ENCODE measurements at regions not wholly inside any gene's neighbourhood (a gene's known extent, or its start where the extent isn't known, plus 50 kb on each side); places are given as distances from the start of the nearest gene placed in this dataset.
A peak's percentile ranks its signal among the peaks of the same experiment; 100 is the strongest.

DNA sequence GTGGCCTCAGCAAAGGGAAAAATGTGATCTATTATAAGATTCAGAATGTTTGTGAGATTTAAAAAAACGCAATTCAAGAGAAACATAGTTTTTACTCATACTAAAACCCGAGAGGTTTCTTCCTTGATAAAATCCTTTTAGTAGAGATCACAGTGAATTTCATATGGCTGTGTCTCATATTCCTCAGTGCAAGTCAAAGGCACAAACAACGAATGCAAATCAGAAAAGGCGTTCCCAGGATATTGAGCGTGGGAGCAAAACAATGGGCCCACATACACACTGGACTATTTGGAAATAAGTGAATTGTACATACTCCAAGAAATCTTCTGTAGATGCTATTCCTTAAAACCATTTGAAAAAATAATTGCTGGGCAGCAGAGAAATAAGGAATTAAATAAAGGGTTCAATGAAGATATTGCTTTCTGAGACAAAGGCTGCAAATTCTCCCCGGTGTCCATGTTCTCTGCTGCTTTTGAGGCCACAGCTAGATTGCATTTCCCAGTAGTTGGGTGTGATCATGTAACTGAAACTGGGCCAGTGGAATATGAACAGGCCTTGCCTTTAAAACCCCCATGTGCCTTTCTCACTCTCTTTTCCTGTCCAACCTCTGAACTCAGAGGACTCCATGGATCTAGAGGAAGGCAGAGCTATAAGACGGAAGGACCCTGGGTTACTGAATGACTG lies 144.6 kb upstream of the TBL1XR1 start:
- DNase-seq (no peak), ATAC-seq (no peak)
- no peak for TF ChIP-seq POLR2A (IDR thresholded peaks at IDR 0.05)
- TF ChIP-seq, protein P1, sequence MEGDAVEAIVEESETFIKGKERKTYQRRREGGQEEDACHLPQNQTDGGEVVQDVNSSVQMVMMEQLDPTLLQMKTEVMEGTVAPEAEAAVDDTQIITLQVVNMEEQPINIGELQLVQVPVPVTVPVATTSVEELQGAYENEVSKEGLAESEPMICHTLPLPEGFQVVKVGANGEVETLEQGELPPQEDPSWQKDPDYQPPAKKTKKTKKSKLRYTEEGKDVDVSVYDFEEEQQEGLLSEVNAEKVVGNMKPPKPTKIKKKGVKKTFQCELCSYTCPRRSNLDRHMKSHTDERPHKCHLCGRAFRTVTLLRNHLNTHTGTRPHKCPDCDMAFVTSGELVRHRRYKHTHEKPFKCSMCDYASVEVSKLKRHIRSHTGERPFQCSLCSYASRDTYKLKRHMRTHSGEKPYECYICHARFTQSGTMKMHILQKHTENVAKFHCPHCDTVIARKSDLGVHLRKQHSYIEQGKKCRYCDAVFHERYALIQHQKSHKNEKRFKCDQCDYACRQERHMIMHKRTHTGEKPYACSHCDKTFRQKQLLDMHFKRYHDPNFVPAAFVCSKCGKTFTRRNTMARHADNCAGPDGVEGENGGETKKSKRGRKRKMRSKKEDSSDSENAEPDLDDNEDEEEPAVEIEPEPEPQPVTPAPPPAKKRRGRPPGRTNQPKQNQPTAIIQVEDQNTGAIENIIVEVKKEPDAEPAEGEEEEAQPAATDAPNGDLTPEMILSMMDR (IDR thresholded peaks at IDR 0.05 in 4 of 5, conservative IDR thresholded peaks at IDR 0.05 in 1 of 5) = no peak
- Histone ChIP-seq H3K36me3 (no peaks in the 10 kb centered on the region), H3K27me3 (no peaks in the 10 kb centered on the region), H3K27ac (peak overlapping the region in 3 of 4 donors; percentile 5 to 39 (median 24)), H3K9me3 (no peaks in the 10 kb centered on the region), H3K4me3 (no peak overlapping the region), H3K4me1 (peaks cover 18 to 27% of the 10 kb centered on the region in 2 donors)
- intact Hi-C loops (cut with DNase I; ENCODE audit: low total_unique reads) (no loop called here), in situ Hi-C loops (cut with MboI; ENCODE audit: low sequenced_read_pairs in 4 of 4) (no loop called here)

DNA sequence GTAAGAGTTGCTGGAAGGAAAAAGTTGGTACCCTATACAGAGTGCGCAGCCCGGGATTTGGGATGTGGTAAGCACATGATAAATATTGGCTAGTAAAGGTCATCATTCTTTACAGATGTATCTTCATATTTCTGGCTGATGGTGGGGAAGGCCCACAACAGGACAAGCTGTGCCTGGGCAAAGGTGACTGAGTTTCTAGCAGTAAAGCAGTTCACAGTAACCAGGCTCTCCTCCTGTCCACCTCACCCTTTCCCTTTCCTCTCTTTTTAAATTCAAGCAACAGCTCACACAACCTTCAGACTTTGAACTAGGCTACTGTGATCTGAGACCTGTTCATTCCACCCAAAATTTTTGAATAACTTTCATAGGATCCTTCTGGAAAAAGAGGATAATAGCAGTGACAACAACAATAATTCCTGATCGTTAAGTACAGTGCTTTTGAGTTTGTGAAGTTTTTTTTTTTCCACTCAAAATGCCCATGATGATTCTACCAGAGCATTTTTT lies 145.9 kb upstream of the TBL1XR1 start:
- H3K27me3 ChIP-seq = no peaks in the 10 kb centered on the region
- intact Hi-C loops (cut with DNase I; ENCODE audit: low total_unique reads) = no loop called here
- no peak for ATAC-seq
- H3K27ac ChIP-seq = peak overlapping the region in 3 of 4 donors; percentile 30 to 94 (median 94)
- TF ChIP-seq, protein P1 (IDR thresholded peaks at IDR 0.05 in 4 of 5, conservative IDR thresholded peaks at IDR 0.05 in 1 of 5) = no peak
- TF ChIP-seq POLR2A (IDR thresholded peaks at IDR 0.05) = no peak
- in situ Hi-C loops (cut with MboI; ENCODE audit: low sequenced_read_pairs in 4 of 4) = no loop called here
- H3K4me1 ChIP-seq = peaks cover 22 to 27% of the 10 kb centered on the region in 2 donors
- DNase-seq = no peak
- H3K4me3 ChIP-seq = no peak overlapping the region
- H3K9me3 ChIP-seq = no peaks in the 10 kb centered on the region
- no peaks in the 10 kb centered on the region for H3K36me3 ChIP-seq

DNA sequence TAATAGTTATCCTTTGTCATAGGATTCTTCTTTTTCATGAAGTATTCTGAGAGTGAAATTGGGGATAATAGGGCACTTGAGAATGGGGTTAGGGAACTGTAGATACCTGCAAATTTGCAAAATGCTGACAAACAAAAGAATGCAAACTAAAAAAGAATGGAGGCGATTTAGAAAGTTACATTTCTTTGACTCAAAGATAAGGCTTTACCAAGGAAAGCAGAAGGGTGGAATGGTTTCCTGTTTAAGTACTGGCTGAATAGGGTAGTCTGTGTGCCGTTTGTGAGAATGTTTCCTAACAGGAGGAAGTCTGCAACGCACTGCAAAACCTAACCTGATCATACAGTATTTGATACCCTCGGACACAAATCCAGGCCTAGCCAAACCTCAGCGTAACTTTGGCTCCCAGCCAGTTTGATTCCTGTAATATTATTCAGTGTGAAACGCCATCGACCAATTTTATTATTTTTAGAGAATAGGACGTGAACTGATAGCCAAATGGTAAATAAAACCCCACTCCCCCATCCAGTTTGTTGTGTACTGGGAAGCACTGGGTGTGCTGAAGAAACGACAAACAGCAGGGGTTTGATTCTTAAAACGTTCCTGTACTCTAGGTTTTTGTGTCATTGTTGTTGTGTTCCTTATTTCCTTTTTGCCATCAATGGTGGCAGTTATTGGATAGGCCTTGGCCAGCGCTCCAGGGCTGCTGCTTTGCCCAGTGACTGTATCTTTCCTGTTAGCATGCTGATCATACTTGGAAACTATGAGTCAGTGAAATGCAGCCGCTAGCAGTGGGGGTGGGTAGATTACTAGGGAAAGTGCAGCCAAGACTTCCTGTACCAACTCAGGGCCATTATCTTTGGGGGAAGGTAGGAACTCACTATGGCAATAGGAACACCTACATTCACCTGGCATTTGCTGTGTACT lies 148.0 kb upstream of the TBL1XR1 start:
- ATAC-seq = peak; percentile 97
- in situ Hi-C loops (cut with MboI; ENCODE audit: low sequenced_read_pairs in 4 of 4) = no loop called here

DNA sequence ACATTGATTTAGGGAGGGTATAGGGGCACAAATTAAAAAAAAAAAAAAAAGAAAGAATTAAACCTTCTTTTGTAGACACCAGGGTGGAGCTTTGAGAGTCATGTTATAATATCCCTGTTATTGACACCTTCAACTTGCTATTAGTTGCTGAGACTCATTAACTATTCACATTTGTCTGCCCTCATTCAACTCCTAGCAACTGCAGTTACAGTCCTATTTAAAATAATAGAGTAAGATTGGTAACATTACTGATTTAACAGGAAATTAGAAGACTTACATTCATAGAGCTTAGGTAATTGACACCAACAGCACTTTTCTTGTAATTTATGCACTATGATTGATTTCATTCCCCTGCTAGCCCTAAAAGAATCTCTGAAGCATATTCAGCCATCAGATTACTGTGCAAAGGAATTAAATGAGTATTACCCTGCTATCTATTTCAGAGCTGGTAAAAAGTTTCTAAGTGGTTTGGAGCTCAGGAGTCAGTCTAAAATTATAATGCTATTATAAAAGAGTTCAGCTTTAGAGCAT lies 148.8 kb upstream of the TBL1XR1 start:
- Histone ChIP-seq H3K27ac (peak overlapping the region; percentile 88 to 94 (median 94)), H3K9me3 (no peaks in the 10 kb centered on the region), H3K27me3 (no peaks in the 10 kb centered on the region), H3K36me3 (no peaks in the 10 kb centered on the region), H3K4me3 (no peak overlapping the region), H3K4me1 (peaks cover 22 to 27% of the 10 kb centered on the region in 2 donors)
- no peak for TF ChIP-seq POLR2A (IDR thresholded peaks at IDR 0.05)
- TF ChIP-seq, protein P1 (IDR thresholded peaks at IDR 0.05 in 4 of 5, conservative IDR thresholded peaks at IDR 0.05 in 1 of 5) = no peak
- in situ Hi-C loops (cut with MboI; ENCODE audit: low sequenced_read_pairs in 4 of 4) = no loop called here
- DNase-seq = no peak
- intact Hi-C loops (cut with DNase I; ENCODE audit: low total_unique reads) = loop anchor here (1.0 kb wide), 1 partner anchor 14 kb away; no protein-coding TSS in a partner anchor
- no peak for ATAC-seq

More for the DNA sequence above, 148.0 kb upstream of the TBL1XR1 start:
- Histone ChIP-seq H3K4me1 (peaks cover 22 to 27% of the 10 kb centered on the region in 2 donors), H3K9me3 (no peaks in the 10 kb centered on the region), H3K4me3 (peak overlapping the region; percentile 13 to 45 (median 35)), H3K27me3 (no peaks in the 10 kb centered on the region), H3K36me3 (no peaks in the 10 kb centered on the region), H3K27ac (peak overlapping the region; percentile 88 to 94 (median 94))
- TF ChIP-seq POLR2A (IDR thresholded peaks at IDR 0.05) = no peak
- TF ChIP-seq, protein P1 (IDR thresholded peaks at IDR 0.05 in 4 of 5, conservative IDR thresholded peaks at IDR 0.05 in 1 of 5) = no peak
- DNase-seq = peak; percentile 90 to 95
- intact Hi-C loops (cut with DNase I; ENCODE audit: low total_unique reads) = loop anchor here (1.0 kb wide), 1 partner anchor 15 kb away; no protein-coding TSS in a partner anchor
